GM12878 (cell line): ENCODE measurements at regions not wholly inside any gene's neighbourhood (a gene's known extent, or its start where the extent isn't known, plus 50 kb on each side); places are given as distances from the start of the nearest gene placed in this dataset.

Source experiments
- ATAC-seq: fragments of 200-7000 bp; cut with Tn5 transposase; 3 replicates; pipeline ENCODE4 v1.9.1; 2020; ENCODE audit warnings: mild to moderate bottlenecking, moderate library complexity
- BruUV-seq: library from RNA; stranded (reverse); fragments of 400-500 nt; replicated peaks from 2 replicates; lab custom pipeline; 2021; lab: Mats Ljungman, UMichigan
- CTCF ChIA-PET: fragments of 300-600 bp; sonication (Branson Sonifier 250); formaldehyde crosslinking; extraction: SDS; loops from one replicate; lab custom pipeline; 2021; ENCODE audit warnings: inconsistent platforms; lab: Yijun Ruan, JAX
- POLR2A ChIA-PET: fragments of 350-600 bp; formaldehyde crosslinking; extraction: SDS; loops from one replicate; lab custom pipeline; 2021; ENCODE audit warnings: inconsistent platforms; lab: Charles Lee
- RAD21 ChIA-PET: fragments of 300-600 bp; sonication (Branson Sonifier 250); formaldehyde crosslinking; loops from one replicate; lab custom pipeline; 2023; ENCODE audit warnings: antibody characterized with exemption; ENCODE audit not compliant: unreplicated experiment; lab: Charles Lee
- SMC1A ChIA-PET: fragments of 300-600 bp; sonication (Branson Sonifier 250); formaldehyde crosslinking; loops from one replicate; lab custom pipeline; 2023; ENCODE audit not compliant: unreplicated experiment, uncharacterized antibody; lab: Charles Lee
- DNase-seq: peaks from one replicate; pipeline ENCODE4 v3.0.0-alpha.2; 2011; ENCODE audit warnings: low read depth, low spot score
- FAIRE-seq: peaks from 3 replicates; lab custom pipeline; 2011; peaks lifted over from hg19 to GRCh38; lab: Jason Lieb, UNC
- H2AFZ ChIP-seq: 2 replicates; pipeline ENCODE4 v1.6.0; 2011; ENCODE audit warnings: low read depth, low read length, control low read depth; ENCODE audit not compliant: control insufficient read depth
- H3K27ac ChIP-seq: 2 replicates; pipeline ENCODE4 v1.5.1; 2011; ENCODE audit warnings: control low read depth; ENCODE audit not compliant: control insufficient read depth, insufficient read depth
- H3K27me3 ChIP-seq, 2 experiments: replicated peaks in 1 of 2; 2 replicates each; pipeline versions ENCODE4 v1.6.0 to v1.6.1; 2011; ENCODE audit warnings: low read length in 1 of 2; ENCODE audit not compliant: control insufficient read depth in 2 of 2, insufficient read depth in 2 of 2
- H3K36me3 ChIP-seq, 2 experiments: 2 replicates each; pipeline ENCODE4 v1.5.1; 2011; ENCODE audit warnings: low read length in 1 of 2; ENCODE audit not compliant: control insufficient read depth in 2 of 2, insufficient read depth in 2 of 2
- H3K4me1 ChIP-seq: 2 replicates; pipeline ENCODE4 v1.6.1; 2011; ENCODE audit warnings: mild to moderate bottlenecking, low read length, moderate library complexity, mixed read lengths; ENCODE audit not compliant: control insufficient read depth, insufficient read depth
- H3K4me2 ChIP-seq: 2 replicates; pipeline ENCODE4 v1.6.0; 2011; ENCODE audit warnings: control low read depth; ENCODE audit not compliant: control insufficient read depth, insufficient read depth
- H3K4me3 ChIP-seq: fragments of 200-600 bp; sonication (generic); 2 replicates; pipeline ENCODE4 v1.5.1; 2016
- H3K79me2 ChIP-seq: 2 replicates; pipeline ENCODE4 v1.6.0; 2011; ENCODE audit warnings: low read length; ENCODE audit not compliant: control insufficient read depth, insufficient read depth
- H3K9ac ChIP-seq: 2 replicates; pipeline ENCODE4 v1.8.0; 2011; ENCODE audit warnings: low read length, control low read depth, mixed read lengths; ENCODE audit not compliant: control insufficient read depth, insufficient read depth
- H3K9me3 ChIP-seq: replicated peaks from 3 replicates; pipeline ENCODE4 v1.5.1; 2011; ENCODE audit warnings: mild to moderate bottlenecking, low read length; ENCODE audit not compliant: control insufficient read depth, insufficient read depth
- H4K20me1 ChIP-seq: 2 replicates; pipeline ENCODE4 v1.6.0; 2011; ENCODE audit not compliant: control insufficient read depth, insufficient read depth
- DPF2 ChIP-seq: fragments of 450-650 bp; IDR thresholded peaks from 2 replicates; pipeline ENCODE4 v1.6.1; 2017; ENCODE audit warnings: mild to moderate bottlenecking
- NR2F1 ChIP-seq: fragments of 450-650 bp; conservative IDR thresholded peaks from 2 replicates; pipeline ENCODE4 v1.6.1; 2017; ENCODE audit warnings: mild to moderate bottlenecking
- RBBP5 ChIP-seq: fragments of 200-600 bp; sonication (generic); conservative IDR thresholded peaks from 2 replicates; pipeline ENCODE4 v1.6.1; 2016
- WGBS: methylation state at CpG from one replicate; pipeline ENCODE4 v1.1.6; 2016; ENCODE audit warnings: low lambda C conversion rate; ENCODE audit not compliant: insufficient replicate concordance, insufficient coverage; ENCODE audit errors: missing lambda C conversion rate; 5-methylcytosine and 5-hydroxymethylcytosine counted together
- in situ Hi-C: fragments of 300-500 bp; cut with MboI; formaldehyde crosslinking; loops from 9 replicates; pipeline ENCODE4 v1.14.3; 2018; ENCODE audit warnings: mixed read lengths
- intact Hi-C: fragments of 100-400 bp; cut with micrococcal nuclease; formaldehyde crosslinking; loops from one replicate; pipeline ENCODE4 v1.14.2; 2022; ENCODE audit not compliant: unreplicated experiment
- TF ChIP-seq, protein P1 (sequence below): IDR thresholded peaks from 2 replicates; pipeline ENCODE4 v1.6.1; 2012; ENCODE audit warnings: improper control_type of control experiment, low read depth, low read length; ENCODE audit not compliant: insufficient replicate concordance

DNA sequence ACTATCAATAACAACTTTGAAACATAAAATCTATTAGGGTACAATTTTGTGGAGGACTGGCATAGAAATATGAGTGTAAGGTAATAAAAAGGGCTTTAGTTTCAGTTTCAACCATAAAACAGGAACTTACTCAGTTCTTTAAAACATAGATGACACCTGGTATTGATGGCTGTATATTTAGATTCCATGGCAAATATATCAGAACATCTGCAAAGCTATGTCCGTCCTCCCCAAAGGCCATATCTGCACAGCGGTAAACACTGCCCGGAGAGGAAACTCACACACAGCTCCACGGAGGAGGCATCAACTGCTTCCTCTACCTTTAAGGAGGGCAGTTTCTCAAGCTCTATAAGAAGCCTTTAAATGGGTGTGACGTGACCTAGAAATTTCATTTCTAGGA, 993.3 kb downstream of the BRD1 start:
- Histone ChIP-seq H3K4me3 (no peak overlapping the region), H3K9me3 (no peaks in the 10 kb centered on the region; the same call in 2 of the 3 replicates)

More for the DNA sequence above, 993.3 kb downstream of the BRD1 start:
- DNase-seq (no peak), FAIRE-seq (no peak), ATAC-seq (no peak)
- no peaks in the 10 kb centered on the region for H4K20me1 ChIP-seq
- no peak overlapping the region for H3K9ac ChIP-seq
- SMC1A ChIA-PET = no interaction called here
- no peak overlapping the region for H3K4me2 ChIP-seq
- CTCF ChIA-PET = no interaction called here
- no peaks in the 10 kb centered on the region for H3K27me3 ChIP-seq
- no peaks in the 10 kb centered on the region for H3K36me3 ChIP-seq
- H3K4me1 ChIP-seq = no peaks in the 10 kb centered on the region
- H3K79me2 ChIP-seq = no peaks in the 10 kb centered on the region
- in situ Hi-C loops (no loop called here), intact Hi-C loops (no loop called here)
- POLR2A ChIA-PET = no interaction called here
- no peak overlapping the region for H2AFZ ChIP-seq
- BruUV-seq = no TSS peak
- 0% methylated on average over 5 of the region's 5 CpGs for WGBS
- RAD21 ChIA-PET = no interaction called here
- H3K27ac ChIP-seq = no peak overlapping the region
- TF ChIP-seq, protein P1, sequence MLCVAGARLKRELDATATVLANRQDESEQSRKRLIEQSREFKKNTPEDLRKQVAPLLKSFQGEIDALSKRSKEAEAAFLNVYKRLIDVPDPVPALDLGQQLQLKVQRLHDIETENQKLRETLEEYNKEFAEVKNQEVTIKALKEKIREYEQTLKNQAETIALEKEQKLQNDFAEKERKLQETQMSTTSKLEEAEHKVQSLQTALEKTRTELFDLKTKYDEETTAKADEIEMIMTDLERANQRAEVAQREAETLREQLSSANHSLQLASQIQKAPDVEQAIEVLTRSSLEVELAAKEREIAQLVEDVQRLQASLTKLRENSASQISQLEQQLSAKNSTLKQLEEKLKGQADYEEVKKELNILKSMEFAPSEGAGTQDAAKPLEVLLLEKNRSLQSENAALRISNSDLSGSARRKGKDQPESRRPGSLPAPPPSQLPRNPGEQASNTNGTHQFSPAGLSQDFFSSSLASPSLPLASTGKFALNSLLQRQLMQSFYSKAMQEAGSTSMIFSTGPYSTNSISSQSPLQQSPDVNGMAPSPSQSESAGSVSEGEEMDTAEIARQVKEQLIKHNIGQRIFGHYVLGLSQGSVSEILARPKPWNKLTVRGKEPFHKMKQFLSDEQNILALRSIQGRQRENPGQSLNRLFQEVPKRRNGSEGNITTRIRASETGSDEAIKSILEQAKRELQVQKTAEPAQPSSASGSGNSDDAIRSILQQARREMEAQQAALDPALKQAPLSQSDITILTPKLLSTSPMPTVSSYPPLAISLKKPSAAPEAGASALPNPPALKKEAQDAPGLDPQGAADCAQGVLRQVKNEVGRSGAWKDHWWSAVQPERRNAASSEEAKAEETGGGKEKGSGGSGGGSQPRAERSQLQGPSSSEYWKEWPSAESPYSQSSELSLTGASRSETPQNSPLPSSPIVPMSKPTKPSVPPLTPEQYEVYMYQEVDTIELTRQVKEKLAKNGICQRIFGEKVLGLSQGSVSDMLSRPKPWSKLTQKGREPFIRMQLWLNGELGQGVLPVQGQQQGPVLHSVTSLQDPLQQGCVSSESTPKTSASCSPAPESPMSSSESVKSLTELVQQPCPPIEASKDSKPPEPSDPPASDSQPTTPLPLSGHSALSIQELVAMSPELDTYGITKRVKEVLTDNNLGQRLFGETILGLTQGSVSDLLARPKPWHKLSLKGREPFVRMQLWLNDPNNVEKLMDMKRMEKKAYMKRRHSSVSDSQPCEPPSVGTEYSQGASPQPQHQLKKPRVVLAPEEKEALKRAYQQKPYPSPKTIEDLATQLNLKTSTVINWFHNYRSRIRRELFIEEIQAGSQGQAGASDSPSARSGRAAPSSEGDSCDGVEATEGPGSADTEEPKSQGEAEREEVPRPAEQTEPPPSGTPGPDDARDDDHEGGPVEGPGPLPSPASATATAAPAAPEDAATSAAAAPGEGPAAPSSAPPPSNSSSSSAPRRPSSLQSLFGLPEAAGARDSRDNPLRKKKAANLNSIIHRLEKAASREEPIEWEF = no peak
- TF ChIP-seq DPF2 (no peak), NR2F1 (no peak), RBBP5 (no peak)
- TF ChIP-seq, all 136 proteins: peak for 0
